ENCODE measurements at regions not wholly inside any gene's neighbourhood (a gene's known extent, or its start where the extent isn't known, plus 50 kb on each side); places are given as distances from the start of the nearest gene placed in this dataset.
A peak's percentile ranks its signal among the peaks of the same experiment; 100 is the strongest.

DNA sequence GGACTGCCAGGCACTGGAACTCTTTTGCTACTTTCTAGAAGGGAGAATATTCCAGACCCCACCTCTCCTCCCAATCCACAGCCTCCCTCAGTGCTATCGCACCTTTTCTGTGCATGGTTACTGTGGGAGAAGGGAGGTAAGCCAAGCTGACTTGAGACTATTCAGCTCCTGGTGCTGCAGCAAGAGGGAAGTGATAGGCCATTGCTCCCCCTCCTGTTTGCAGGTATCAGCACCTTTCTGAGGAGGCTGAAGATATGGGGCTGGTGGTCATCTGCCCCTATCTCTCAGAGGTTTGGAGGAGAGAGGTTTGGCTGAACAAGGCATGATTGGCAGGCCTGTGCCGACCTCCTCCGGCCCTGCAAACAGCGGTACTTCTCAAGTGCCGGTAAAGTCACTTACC is 103.3 kb upstream of the GATB start:
- TF ChIP-seq, protein P1, sequence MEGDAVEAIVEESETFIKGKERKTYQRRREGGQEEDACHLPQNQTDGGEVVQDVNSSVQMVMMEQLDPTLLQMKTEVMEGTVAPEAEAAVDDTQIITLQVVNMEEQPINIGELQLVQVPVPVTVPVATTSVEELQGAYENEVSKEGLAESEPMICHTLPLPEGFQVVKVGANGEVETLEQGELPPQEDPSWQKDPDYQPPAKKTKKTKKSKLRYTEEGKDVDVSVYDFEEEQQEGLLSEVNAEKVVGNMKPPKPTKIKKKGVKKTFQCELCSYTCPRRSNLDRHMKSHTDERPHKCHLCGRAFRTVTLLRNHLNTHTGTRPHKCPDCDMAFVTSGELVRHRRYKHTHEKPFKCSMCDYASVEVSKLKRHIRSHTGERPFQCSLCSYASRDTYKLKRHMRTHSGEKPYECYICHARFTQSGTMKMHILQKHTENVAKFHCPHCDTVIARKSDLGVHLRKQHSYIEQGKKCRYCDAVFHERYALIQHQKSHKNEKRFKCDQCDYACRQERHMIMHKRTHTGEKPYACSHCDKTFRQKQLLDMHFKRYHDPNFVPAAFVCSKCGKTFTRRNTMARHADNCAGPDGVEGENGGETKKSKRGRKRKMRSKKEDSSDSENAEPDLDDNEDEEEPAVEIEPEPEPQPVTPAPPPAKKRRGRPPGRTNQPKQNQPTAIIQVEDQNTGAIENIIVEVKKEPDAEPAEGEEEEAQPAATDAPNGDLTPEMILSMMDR (conservative IDR thresholded peaks at IDR 0.05), result peak; percentile 30; the same call in 1 of the 3 replicates
- Histone ChIP-seq H3K79me1 (ENCODE audit: insufficient read depth, low read depth, low read length, poor library complexity, severe bottlenecking) (no peaks in the 10 kb centered on the region), H3K9me3 (ENCODE audit: control insufficient read depth, low read depth, low read length) (no peaks in the 10 kb centered on the region), H2AFZ (ENCODE audit: low read length) (no peak overlapping the region), H4K8ac (replicated peaks; ENCODE audit: insufficient read length, low read depth, low read length) (no peak overlapping the region), H3K79me2 (ENCODE audit: insufficient read depth, low read length) (no peaks in the 10 kb centered on the region), H3K27ac (ENCODE audit: insufficient read length, low read depth, low read length) (no peak overlapping the region), H3K23ac (ENCODE audit: insufficient read length, low read depth, low read length) (no peak overlapping the region), H3K23me2 (ENCODE audit: insufficient read length, low read depth, low read length, poor library complexity, severe bottlenecking) (no peaks in the 10 kb centered on the region), H2AK5ac (ENCODE audit: insufficient read length, low read length) (no peak overlapping the region), H3K18ac (ENCODE audit: insufficient read length, low read depth, low read length) (no peak overlapping the region), H2BK15ac (ENCODE audit: low read depth, low read length) (no peak overlapping the region), H2BK5ac (ENCODE audit: insufficient read length, low read length) (no peak overlapping the region), H3K14ac (ENCODE audit: insufficient read depth, low read length) (no peak overlapping the region), H3K27me3 (ENCODE audit: insufficient read depth, low read length) (no peaks in the 10 kb centered on the region), H4K20me1 (ENCODE audit: control insufficient read depth, insufficient read depth, insufficient read length) (no peaks in the 10 kb centered on the region), H2BK12ac (ENCODE audit: insufficient read length, low read depth, low read length) (no peak overlapping the region), H3K4me2 (ENCODE audit: insufficient read depth, insufficient read length, low read length) (no peak overlapping the region), H3K9ac (ENCODE audit: extremely low read depth, insufficient read length, low read length) (no peak overlapping the region), H2BK20ac (ENCODE audit: low read depth, low read length, poor library complexity, severe bottlenecking) (no peak overlapping the region), H4K5ac (ENCODE audit: insufficient read length, low read depth, low read length) (no peak overlapping the region), H3K4ac (ENCODE audit: low read depth, low read length) (no peak overlapping the region), H3K4me1 (ENCODE audit: insufficient read depth, low read length) (no peaks in the 10 kb centered on the region), H3T11ph (ENCODE audit: low read length) (no peak overlapping the region), H4K91ac (ENCODE audit: insufficient read length, low read depth, low read length) (no peak overlapping the region), H2BK120ac (ENCODE audit: low read depth, low read length, poor library complexity, severe bottlenecking) (no peak overlapping the region), H3K56ac (ENCODE audit: insufficient read length, low read depth, low read length) (no peak overlapping the region)
- peaks cover 0 to 11% (median 11%) of the 10 kb centered on the region in 3 experiments; a peak in 5 of 7 replicates for H3K36me3 Mint-ChIP-seq (ENCODE audit: insufficient read depth in 1 of 3, low read depth in 3 of 3)
- H3K27me3 Mint-ChIP-seq (ENCODE audit: low read depth), result peaks cover 5% of the 10 kb centered on the region
- WGBS (ENCODE audit: extremely low coverage, insufficient read length, low lambda C conversion rate), result no CpG with 5 or more reads among the region's 5 CpGs
- H3K4me1 Mint-ChIP-seq, result peaks cover 0 to 5% of the 10 kb centered on the region in 2 experiments; a peak in 1 of 4 replicates
- DNase-seq, result no peak
- no peak overlapping the region for H3K4me3 Mint-ChIP-seq
- H3K27ac Mint-ChIP-seq, result no peak overlapping the region
- peaks cover 9% of the 10 kb centered on the region in 2 experiments; a peak in 4 of 5 replicates for H3K9me3 Mint-ChIP-seq
